ENCODE measurements at regions not wholly inside any gene's neighbourhood (a gene's known extent, or its start where the extent isn't known, plus 50 kb on each side); places are given as distances from the start of the nearest gene placed in this dataset.

DNA sequence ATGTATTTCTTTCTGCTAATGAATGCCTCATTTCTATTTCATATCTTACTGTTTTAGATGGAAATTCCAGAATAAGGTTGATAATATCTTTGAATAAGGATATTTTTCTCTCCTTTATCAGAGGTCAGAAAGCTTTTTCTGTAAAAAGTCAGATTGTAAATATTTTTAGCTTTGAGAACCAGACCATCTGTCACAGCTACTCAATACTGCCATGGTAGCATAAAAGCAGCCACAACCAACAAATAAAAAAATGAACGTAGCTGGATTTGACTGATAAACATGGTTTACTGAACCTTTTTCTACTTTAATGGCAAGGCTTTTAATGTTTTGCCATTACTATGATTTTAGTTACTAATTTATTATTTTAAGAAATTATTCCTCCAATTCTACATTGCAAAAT, 217.4 kb upstream of the COX10 start (continued):
- TF ChIP-seq, protein P1, sequence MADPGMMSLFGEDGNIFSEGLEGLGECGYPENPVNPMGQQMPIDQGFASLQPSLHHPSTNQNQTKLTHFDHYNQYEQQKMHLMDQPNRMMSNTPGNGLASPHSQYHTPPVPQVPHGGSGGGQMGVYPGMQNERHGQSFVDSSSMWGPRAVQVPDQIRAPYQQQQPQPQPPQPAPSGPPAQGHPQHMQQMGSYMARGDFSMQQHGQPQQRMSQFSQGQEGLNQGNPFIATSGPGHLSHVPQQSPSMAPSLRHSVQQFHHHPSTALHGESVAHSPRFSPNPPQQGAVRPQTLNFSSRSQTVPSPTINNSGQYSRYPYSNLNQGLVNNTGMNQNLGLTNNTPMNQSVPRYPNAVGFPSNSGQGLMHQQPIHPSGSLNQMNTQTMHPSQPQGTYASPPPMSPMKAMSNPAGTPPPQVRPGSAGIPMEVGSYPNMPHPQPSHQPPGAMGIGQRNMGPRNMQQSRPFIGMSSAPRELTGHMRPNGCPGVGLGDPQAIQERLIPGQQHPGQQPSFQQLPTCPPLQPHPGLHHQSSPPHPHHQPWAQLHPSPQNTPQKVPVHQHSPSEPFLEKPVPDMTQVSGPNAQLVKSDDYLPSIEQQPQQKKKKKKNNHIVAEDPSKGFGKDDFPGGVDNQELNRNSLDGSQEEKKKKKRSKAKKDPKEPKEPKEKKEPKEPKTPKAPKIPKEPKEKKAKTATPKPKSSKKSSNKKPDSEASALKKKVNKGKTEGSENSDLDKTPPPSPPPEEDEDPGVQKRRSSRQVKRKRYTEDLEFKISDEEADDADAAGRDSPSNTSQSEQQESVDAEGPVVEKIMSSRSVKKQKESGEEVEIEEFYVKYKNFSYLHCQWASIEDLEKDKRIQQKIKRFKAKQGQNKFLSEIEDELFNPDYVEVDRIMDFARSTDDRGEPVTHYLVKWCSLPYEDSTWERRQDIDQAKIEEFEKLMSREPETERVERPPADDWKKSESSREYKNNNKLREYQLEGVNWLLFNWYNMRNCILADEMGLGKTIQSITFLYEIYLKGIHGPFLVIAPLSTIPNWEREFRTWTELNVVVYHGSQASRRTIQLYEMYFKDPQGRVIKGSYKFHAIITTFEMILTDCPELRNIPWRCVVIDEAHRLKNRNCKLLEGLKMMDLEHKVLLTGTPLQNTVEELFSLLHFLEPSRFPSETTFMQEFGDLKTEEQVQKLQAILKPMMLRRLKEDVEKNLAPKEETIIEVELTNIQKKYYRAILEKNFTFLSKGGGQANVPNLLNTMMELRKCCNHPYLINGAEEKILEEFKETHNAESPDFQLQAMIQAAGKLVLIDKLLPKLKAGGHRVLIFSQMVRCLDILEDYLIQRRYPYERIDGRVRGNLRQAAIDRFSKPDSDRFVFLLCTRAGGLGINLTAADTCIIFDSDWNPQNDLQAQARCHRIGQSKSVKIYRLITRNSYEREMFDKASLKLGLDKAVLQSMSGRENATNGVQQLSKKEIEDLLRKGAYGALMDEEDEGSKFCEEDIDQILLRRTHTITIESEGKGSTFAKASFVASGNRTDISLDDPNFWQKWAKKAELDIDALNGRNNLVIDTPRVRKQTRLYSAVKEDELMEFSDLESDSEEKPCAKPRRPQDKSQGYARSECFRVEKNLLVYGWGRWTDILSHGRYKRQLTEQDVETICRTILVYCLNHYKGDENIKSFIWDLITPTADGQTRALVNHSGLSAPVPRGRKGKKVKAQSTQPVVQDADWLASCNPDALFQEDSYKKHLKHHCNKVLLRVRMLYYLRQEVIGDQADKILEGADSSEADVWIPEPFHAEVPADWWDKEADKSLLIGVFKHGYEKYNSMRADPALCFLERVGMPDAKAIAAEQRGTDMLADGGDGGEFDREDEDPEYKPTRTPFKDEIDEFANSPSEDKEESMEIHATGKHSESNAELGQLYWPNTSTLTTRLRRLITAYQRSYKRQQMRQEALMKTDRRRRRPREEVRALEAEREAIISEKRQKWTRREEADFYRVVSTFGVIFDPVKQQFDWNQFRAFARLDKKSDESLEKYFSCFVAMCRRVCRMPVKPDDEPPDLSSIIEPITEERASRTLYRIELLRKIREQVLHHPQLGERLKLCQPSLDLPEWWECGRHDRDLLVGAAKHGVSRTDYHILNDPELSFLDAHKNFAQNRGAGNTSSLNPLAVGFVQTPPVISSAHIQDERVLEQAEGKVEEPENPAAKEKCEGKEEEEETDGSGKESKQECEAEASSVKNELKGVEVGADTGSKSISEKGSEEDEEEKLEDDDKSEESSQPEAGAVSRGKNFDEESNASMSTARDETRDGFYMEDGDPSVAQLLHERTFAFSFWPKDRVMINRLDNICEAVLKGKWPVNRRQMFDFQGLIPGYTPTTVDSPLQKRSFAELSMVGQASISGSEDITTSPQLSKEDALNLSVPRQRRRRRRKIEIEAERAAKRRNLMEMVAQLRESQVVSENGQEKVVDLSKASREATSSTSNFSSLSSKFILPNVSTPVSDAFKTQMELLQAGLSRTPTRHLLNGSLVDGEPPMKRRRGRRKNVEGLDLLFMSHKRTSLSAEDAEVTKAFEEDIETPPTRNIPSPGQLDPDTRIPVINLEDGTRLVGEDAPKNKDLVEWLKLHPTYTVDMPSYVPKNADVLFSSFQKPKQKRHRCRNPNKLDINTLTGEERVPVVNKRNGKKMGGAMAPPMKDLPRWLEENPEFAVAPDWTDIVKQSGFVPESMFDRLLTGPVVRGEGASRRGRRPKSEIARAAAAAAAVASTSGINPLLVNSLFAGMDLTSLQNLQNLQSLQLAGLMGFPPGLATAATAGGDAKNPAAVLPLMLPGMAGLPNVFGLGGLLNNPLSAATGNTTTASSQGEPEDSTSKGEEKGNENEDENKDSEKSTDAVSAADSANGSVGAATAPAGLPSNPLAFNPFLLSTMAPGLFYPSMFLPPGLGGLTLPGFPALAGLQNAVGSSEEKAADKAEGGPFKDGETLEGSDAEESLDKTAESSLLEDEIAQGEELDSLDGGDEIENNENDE (IDR thresholded peaks at IDR 0.05; ENCODE audit: insufficient replicate concordance, low read length), result no peak
- TF ChIP-seq SUZ12 (IDR thresholded peaks at IDR 0.05; ENCODE audit: low read length) (no peak), RNF2 (IDR thresholded peaks at IDR 0.05; ENCODE audit: borderline replicate concordance, low read depth, low read length, missing control alignments, poor library complexity, severe bottlenecking) (no peak), SIX5 (IDR thresholded peaks at IDR 0.05; ENCODE audit: low read depth, low read length) (no peak), ASH2L (IDR thresholded peaks at IDR 0.05; ENCODE audit: low read length) (no peak), RAD21 (IDR thresholded peaks at IDR 0.05 in 1 of 2, conservative IDR thresholded peaks at IDR 0.05 in 1 of 2; ENCODE audit: low read depth in 2 of 2, low read length in 2 of 2) (no peak)

All from H1 (cell line).